GM21381 (cell line): ENCODE measurements at regions not wholly inside any gene's neighbourhood (a gene's known extent, or its start where the extent isn't known, plus 50 kb on each side); places are given as distances from the start of the nearest gene placed in this dataset.
"Not testable (repeated sequence)": the region's sequence is repeated elsewhere in the genome, so short reads cannot be mapped to it uniquely, and the experiment has no call there.

ENCODE experiments used
- ATAC-seq: cut with Tn5 transposase; IDR thresholded peaks from one replicate; pipeline ENCODE4 v1.9.1; 2021; ENCODE audit warnings: mild to moderate bottlenecking, moderate library complexity; ENCODE audit not compliant: unreplicated experiment

GRCh38 chr1:29607236-29607635 is 370.9 kb downstream of the PTPRU start:
- no peak for ATAC-seq

- not testable (repeated sequence) for ATAC-seq
Measured at GRCh38 chr1:29604796-29605195, 368.5 kb downstream of the PTPRU start.

- no peak for ATAC-seq
Measured at GRCh38 chr1:29603622-29604021, 367.3 kb downstream of the PTPRU start.

- no peak for ATAC-seq
Measured at GRCh38 chr1:29602203-29602602, 365.9 kb downstream of the PTPRU start.

- no peak for ATAC-seq
Measured at GRCh38 chr1:29601021-29601420, 364.7 kb downstream of the PTPRU start.

- ATAC-seq: no peak
Measured at GRCh38 chr1:29599826-29600225, 363.5 kb downstream of the PTPRU start.

GRCh38 chr1:29599071-29599470 is 362.7 kb downstream of the PTPRU start:
- ATAC-seq: no peak

- ATAC-seq: no peak
Measured at GRCh38 chr1:29597861-29598260, 361.5 kb downstream of the PTPRU start.

GRCh38 chr1:29593601-29594382 is 357.5 kb downstream of the PTPRU start:
- ATAC-seq: no peak

GRCh38 chr1:29592731-29593130 is 356.4 kb downstream of the PTPRU start:
- no peak for ATAC-seq

- ATAC-seq: no peak
Measured at GRCh38 chr1:29592261-29592615, 355.9 kb downstream of the PTPRU start.

- no peak for ATAC-seq
Measured at GRCh38 chr1:29591601-29592260, 355.4 kb downstream of the PTPRU start.

GRCh38 chr1:29590583-29591565 is 354.6 kb downstream of the PTPRU start:
- no peak for ATAC-seq

- not testable (repeated sequence) for ATAC-seq
Measured at GRCh38 chr1:29589716-29590115, 353.4 kb downstream of the PTPRU start.

GRCh38 chr1:29586991-29587745 is 350.8 kb downstream of the PTPRU start:
- ATAC-seq: no peak

- ATAC-seq: no peak
Measured at GRCh38 chr1:29586215-29586614, 349.9 kb downstream of the PTPRU start.

- no peak for ATAC-seq
Measured at GRCh38 chr1:29585656-29586055, 349.3 kb downstream of the PTPRU start.

- no peak for ATAC-seq
Measured at GRCh38 chr1:29585201-29585600, 348.9 kb downstream of the PTPRU start.

GRCh38 chr1:29584776-29585175 is 348.5 kb downstream of the PTPRU start:
- ATAC-seq: no peak

GRCh38 chr1:29584362-29584761 is 348.0 kb downstream of the PTPRU start:
- no peak for ATAC-seq

GRCh38 chr1:29583727-29584126 is 347.4 kb downstream of the PTPRU start:
- ATAC-seq: no peak
